GM23248 (cell line): ENCODE measurements at regions not wholly inside any gene's neighbourhood (a gene's known extent, or its start where the extent isn't known, plus 50 kb on each side); places are given as distances from the start of the nearest gene placed in this dataset.
"Not testable (repeated sequence)": the region's sequence is repeated elsewhere in the genome, so short reads cannot be mapped to it uniquely, and the experiment has no call there.

Experiments used
- DNase-seq: peaks from one replicate; pipeline ENCODE4 v3.0.0-alpha.2; 2015
- H2AFZ ChIP-seq: fragments of 200-600 bp; sonication (generic); 2 replicates; pipeline ENCODE4 v1.6.1; 2016; ENCODE audit warnings: antibody characterized with exemption
- H3F3A ChIP-seq: fragments of 200-600 bp; sonication (generic); 2 replicates; pipeline ENCODE4 v1.6.1; 2016; ENCODE audit warnings: mild to moderate bottlenecking, antibody characterized with exemption, mixed run types; ENCODE audit not compliant: insufficient read depth
- H3K27ac ChIP-seq: fragments of 200-600 bp; sonication (generic); 2 replicates; pipeline ENCODE4 v1.5.1; 2016; ENCODE audit warnings: mild to moderate bottlenecking
- H3K27me3 ChIP-seq: fragments of 200-600 bp; sonication (generic); replicated peaks from 2 replicates; pipeline ENCODE4 v1.6.1; 2016; ENCODE audit warnings: mild to moderate bottlenecking; ENCODE audit not compliant: insufficient read depth
- H3K36me3 ChIP-seq: fragments of 200-600 bp; sonication (generic); 2 replicates; pipeline ENCODE4 v1.6.1; 2016; ENCODE audit warnings: low read depth, mild to moderate bottlenecking
- H3K4me1 ChIP-seq: fragments of 200-600 bp; sonication (generic); 2 replicates; pipeline ENCODE4 v1.6.1; 2016; ENCODE audit warnings: mild to moderate bottlenecking; ENCODE audit not compliant: insufficient read depth
- H3K4me2 ChIP-seq: fragments of 200-600 bp; sonication (generic); one replicate; pipeline ENCODE4 v1.6.1; 2016; ENCODE audit warnings: mild to moderate bottlenecking; ENCODE audit not compliant: unreplicated experiment
- H3K4me3 ChIP-seq: fragments of 200-600 bp; sonication (generic); 2 replicates; pipeline ENCODE4 v1.5.1; 2016; ENCODE audit warnings: mild to moderate bottlenecking
- H3K79me2 ChIP-seq: fragments of 200-600 bp; sonication (generic); 2 replicates; pipeline ENCODE4 v1.6.1; 2016; ENCODE audit warnings: mild to moderate bottlenecking; ENCODE audit not compliant: insufficient read depth
- H3K9ac ChIP-seq: fragments of 200-600 bp; sonication (generic); 2 replicates; pipeline ENCODE4 v1.6.1; 2016; ENCODE audit warnings: mild to moderate bottlenecking
- H3K9me2 ChIP-seq: fragments of 200-600 bp; sonication (generic); 2 replicates; pipeline ENCODE4 v1.6.1; 2016; ENCODE audit warnings: mixed run types, mild to moderate bottlenecking, moderate library complexity; ENCODE audit not compliant: insufficient read depth
- H3K9me3 ChIP-seq: fragments of 200-600 bp; sonication (generic); one replicate; pipeline ENCODE4 v1.6.1; 2017; ENCODE audit warnings: low read depth
- H4K20me1 ChIP-seq: fragments of 200-600 bp; sonication (generic); 2 replicates; pipeline ENCODE4 v1.6.0; 2016; ENCODE audit not compliant: insufficient read depth
- EZH2 ChIP-seq: fragments of 200-600 bp; sonication (generic); IDR thresholded peaks from 2 replicates; pipeline ENCODE4 v1.6.1; 2018; ENCODE audit warnings: antibody characterized with exemption, mild to moderate bottlenecking; ENCODE audit not compliant: insufficient read depth, poor library complexity, severe bottlenecking
- EZH2phosphoT487 ChIP-seq: fragments of 200-600 bp; sonication (generic); IDR thresholded peaks from 2 replicates; pipeline ENCODE4 v1.6.1; 2018; ENCODE audit warnings: antibody characterized with exemption, moderate library complexity, mild to moderate bottlenecking, low read depth; ENCODE audit not compliant: insufficient read depth
- WGBS, 2 experiments: methylation state at CpG; one replicate each; pipeline ENCODE4 v1.1.6; 2015 to 2017; ENCODE audit warnings: low lambda C conversion rate in 2 of 2, low coverage in 1 of 2; ENCODE audit errors: missing lambda C conversion rate in 2 of 2; 5-methylcytosine and 5-hydroxymethylcytosine counted together
- in situ Hi-C: fragments of 300-500 bp; cut with MboI; formaldehyde crosslinking; loops from 2 replicates; pipeline ENCODE4 v1.15.0; 2020

GRCh38 chr14:23728791-23729190 lies 92.6 kb downstream of the DHRS2 start:
- Histone ChIP-seq H3K9ac (no peak overlapping the region), H3K4me1 (no peaks in the 10 kb centered on the region), H3K4me3 (no peak overlapping the region), H3K27ac (no peak overlapping the region), H3K36me3 (no peaks in the 10 kb centered on the region), H3K79me2 (no peaks in the 10 kb centered on the region), H3K4me2 (no peak overlapping the region), H4K20me1 (no peaks in the 10 kb centered on the region), H2AFZ (no peak overlapping the region), H3K9me3 (no peaks in the 10 kb centered on the region), H3F3A (no peaks in the 10 kb centered on the region), H3K9me2 (no peaks in the 10 kb centered on the region), H3K27me3 (no peaks in the 10 kb centered on the region; the same call in 1 of the 2 replicates)
- no peak for DNase-seq
- no peak for TF ChIP-seq EZH2
- no peak for TF ChIP-seq EZH2phosphoT487
- in situ Hi-C loops = loop anchor here (10.0 kb wide), 1 partner anchor 186 kb away; no protein-coding TSS in a partner anchor
- 35 to 38% methylated on average over 4 of the region's 4 CpGs for WGBS, 2 experiments

- H2AFZ ChIP-seq = no peak overlapping the region
- no peak overlapping the region for H3K4me2 ChIP-seq
- DNase-seq = peak; percentile 19
- TF ChIP-seq EZH2phosphoT487 (no peak), EZH2 (no peak)
- no peaks in the 10 kb centered on the region for H3K4me1 ChIP-seq
- H3K27ac ChIP-seq = no peak overlapping the region
- no peaks in the 10 kb centered on the region; the same call in 1 of the 2 replicates for H3K27me3 ChIP-seq
- in situ Hi-C loops = loop anchor here (10.0 kb wide), 1 partner anchor 185 kb away; no protein-coding TSS in a partner anchor
- H3F3A ChIP-seq = no peaks in the 10 kb centered on the region
- H3K79me2 ChIP-seq = no peaks in the 10 kb centered on the region
- no peak overlapping the region for H3K9ac ChIP-seq
- WGBS, 2 experiments = 32 to 35% methylated on average over 8 of the region's 8 CpGs
- no peaks in the 10 kb centered on the region for H4K20me1 ChIP-seq
- H3K4me3 ChIP-seq = no peak overlapping the region
- no peaks in the 10 kb centered on the region for H3K9me2 ChIP-seq
- no peaks in the 10 kb centered on the region for H3K36me3 ChIP-seq
- H3K9me3 ChIP-seq = no peaks in the 10 kb centered on the region
Measured at GRCh38 chr14:23729720-23730387, 93.7 kb downstream of the DHRS2 start.

GRCh38 chr14:23735394-23735793 lies 99.2 kb downstream of the DHRS2 start:
- no peaks in the 10 kb centered on the region for H3K36me3 ChIP-seq
- no peak for TF ChIP-seq EZH2
- no peak for TF ChIP-seq EZH2phosphoT487
- H3K9me2 ChIP-seq = no peaks in the 10 kb centered on the region
- no peak overlapping the region for H3K9ac ChIP-seq
- H3K27me3 ChIP-seq = no peaks in the 10 kb centered on the region; the same call in 1 of the 2 replicates
- H3K79me2 ChIP-seq = no peaks in the 10 kb centered on the region
- no peaks in the 10 kb centered on the region for H3K9me3 ChIP-seq
- H3K4me2 ChIP-seq = no peak overlapping the region
- H3K27ac ChIP-seq = no peak overlapping the region
- H2AFZ ChIP-seq = no peak overlapping the region
- no peak overlapping the region for H3K4me3 ChIP-seq
- no peak for DNase-seq
- no peaks in the 10 kb centered on the region for H4K20me1 ChIP-seq
- H3K4me1 ChIP-seq = no peaks in the 10 kb centered on the region
- in situ Hi-C loops = no loop called here
- H3F3A ChIP-seq = no peaks in the 10 kb centered on the region

GRCh38 chr14:23744368-23744767 lies 108.2 kb downstream of the DHRS2 start:
- H3K4me1 ChIP-seq, H3K9ac ChIP-seq, H3K27ac ChIP-seq, H3K79me2 ChIP-seq, H3K27me3 ChIP-seq, H2AFZ ChIP-seq, H4K20me1 ChIP-seq, H3K9me3 ChIP-seq, H3K4me3 ChIP-seq, in situ Hi-C loops, H3K36me3 ChIP-seq, H3K9me2 ChIP-seq, H3K4me2 ChIP-seq, H3F3A ChIP-seq, DNase-seq: not testable (repeated sequence)
- 9 to 15% methylated on average over 6 of the region's 6 CpGs for WGBS, 2 experiments

- H3F3A ChIP-seq = no peaks in the 10 kb centered on the region
- no peak overlapping the region for H3K9ac ChIP-seq
- H3K36me3 ChIP-seq = no peaks in the 10 kb centered on the region
- WGBS, 2 experiments = 18 to 23% methylated on average over 4 of the region's 4 CpGs
- in situ Hi-C loops = no loop called here
- H3K27ac ChIP-seq = no peak overlapping the region
- H3K4me1 ChIP-seq = no peaks in the 10 kb centered on the region
- no peaks in the 10 kb centered on the region for H3K79me2 ChIP-seq
- no peak overlapping the region for H3K4me2 ChIP-seq
- H2AFZ ChIP-seq = no peak overlapping the region
- TF ChIP-seq EZH2phosphoT487 = no peak
- TF ChIP-seq EZH2 = no peak
- no peak overlapping the region for H3K4me3 ChIP-seq
- H3K9me2 ChIP-seq = no peaks in the 10 kb centered on the region
- H3K27me3 ChIP-seq = no peaks in the 10 kb centered on the region
- no peak for DNase-seq
- H3K9me3 ChIP-seq = no peaks in the 10 kb centered on the region
- H4K20me1 ChIP-seq = no peaks in the 10 kb centered on the region
Measured at GRCh38 chr14:23750357-23750756, 114.2 kb downstream of the DHRS2 start.
